ENCODE measurements at regions not wholly inside any gene's neighbourhood (a gene's known extent, or its start where the extent isn't known, plus 50 kb on each side); places are given as distances from the start of the nearest gene placed in this dataset.

DNA sequence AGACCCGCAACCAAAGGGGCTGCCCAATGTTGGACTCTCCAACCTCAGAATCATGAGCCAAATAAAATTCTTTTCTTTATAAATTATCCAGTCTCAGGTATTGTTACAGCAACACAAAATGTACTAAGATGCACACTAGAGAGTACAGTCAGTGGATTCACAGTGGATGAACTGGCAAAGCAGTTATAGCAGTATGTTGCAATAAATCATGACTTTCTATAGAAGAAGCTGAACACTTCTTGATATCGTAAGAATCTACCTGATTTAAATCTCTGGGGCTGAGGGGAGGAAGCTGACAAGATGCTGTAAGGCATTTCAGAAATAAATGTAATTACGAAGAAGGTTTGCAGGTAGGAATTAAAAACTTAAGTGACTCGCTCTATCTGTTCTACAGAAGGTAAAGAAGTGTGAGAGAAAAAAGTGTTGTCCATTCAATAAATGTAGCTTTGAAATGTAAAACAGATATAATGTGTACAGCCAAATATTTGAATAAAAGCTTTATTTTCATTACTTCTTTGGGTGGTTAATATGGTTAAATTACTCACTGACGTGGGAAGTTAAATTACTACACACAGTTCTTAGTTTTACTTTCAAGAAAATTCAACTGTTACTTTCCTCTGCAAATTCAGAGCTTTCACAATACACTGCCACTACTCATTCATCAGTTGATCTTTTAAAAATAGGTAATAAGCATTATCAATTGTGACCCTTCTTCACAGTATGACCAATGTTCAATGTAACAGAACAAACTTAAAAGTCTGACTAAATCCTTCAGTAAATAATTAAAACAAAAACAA lies 439.1 kb downstream of the SHQ1 start:
- TF ChIP-seq EP300 (IDR thresholded peaks at IDR 0.05): no peak
- TF ChIP-seq, protein P1, sequence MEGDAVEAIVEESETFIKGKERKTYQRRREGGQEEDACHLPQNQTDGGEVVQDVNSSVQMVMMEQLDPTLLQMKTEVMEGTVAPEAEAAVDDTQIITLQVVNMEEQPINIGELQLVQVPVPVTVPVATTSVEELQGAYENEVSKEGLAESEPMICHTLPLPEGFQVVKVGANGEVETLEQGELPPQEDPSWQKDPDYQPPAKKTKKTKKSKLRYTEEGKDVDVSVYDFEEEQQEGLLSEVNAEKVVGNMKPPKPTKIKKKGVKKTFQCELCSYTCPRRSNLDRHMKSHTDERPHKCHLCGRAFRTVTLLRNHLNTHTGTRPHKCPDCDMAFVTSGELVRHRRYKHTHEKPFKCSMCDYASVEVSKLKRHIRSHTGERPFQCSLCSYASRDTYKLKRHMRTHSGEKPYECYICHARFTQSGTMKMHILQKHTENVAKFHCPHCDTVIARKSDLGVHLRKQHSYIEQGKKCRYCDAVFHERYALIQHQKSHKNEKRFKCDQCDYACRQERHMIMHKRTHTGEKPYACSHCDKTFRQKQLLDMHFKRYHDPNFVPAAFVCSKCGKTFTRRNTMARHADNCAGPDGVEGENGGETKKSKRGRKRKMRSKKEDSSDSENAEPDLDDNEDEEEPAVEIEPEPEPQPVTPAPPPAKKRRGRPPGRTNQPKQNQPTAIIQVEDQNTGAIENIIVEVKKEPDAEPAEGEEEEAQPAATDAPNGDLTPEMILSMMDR (IDR thresholded peaks at IDR 0.05): no peak
- TF ChIP-seq POLR2A (IDR thresholded peaks at IDR 0.05): no peak
